ENCODE measurements at regions not wholly inside any gene's neighbourhood (a gene's known extent, or its start where the extent isn't known, plus 50 kb on each side); places are given as distances from the start of the nearest gene placed in this dataset.

DNA sequence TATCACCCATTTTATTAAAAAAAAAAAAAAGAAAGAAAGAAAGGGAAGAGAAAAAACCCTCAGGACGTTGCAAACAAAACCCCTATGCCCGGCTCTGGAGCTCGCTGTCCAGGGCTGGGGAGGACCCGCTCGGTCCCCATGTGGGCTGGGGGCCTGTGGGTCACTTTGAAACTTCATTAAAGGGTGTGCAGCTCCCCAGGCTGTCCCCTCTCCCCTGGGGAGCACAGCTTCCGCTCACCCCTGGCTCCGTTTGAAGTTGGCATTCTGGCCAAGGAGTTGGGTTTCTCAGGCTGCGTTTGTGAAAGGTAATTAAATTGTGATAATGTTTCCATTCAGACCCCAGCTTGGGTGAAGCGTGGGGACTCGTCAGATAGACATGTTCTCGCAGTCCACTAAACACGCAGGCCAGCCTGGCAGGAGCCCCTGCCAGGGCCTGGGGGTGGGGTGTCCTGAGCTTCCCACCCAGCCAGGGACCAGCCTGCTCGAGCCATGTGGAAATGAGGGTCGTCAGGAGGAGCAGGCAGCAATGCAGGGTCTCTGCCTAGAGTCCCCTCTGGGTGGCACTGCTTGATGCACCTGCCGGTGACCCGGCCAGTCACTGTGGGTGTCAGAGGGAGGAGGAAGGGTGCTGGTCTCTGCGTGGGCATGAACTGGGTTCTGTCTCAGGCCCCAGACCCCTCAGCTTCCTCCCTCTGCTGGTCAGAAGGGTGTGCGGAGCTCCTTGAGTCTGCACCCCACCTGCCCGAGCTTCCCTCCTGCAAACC, 166.2 kb downstream of the INHBB start (continued):
- TF ChIP-seq SALL1 (CRISPR knock-in tag; IDR thresholded peaks at IDR 0.05) (no peak), ZNF564 (CRISPR knock-in tag; IDR thresholded peaks at IDR 0.05) (no peak), TCF7 (IDR thresholded peaks at IDR 0.05; ENCODE audit: low read depth) (no peak), MED13 (CRISPR knock-in tag; IDR thresholded peaks at IDR 0.05) (no peak), ZNF446 (CRISPR knock-in tag; IDR thresholded peaks at IDR 0.05) (no peak), MTF1 (CRISPR knock-in tag; IDR thresholded peaks at IDR 0.05) (no peak), DR1 (CRISPR knock-in tag; IDR thresholded peaks at IDR 0.05) (no peak), SKI (IDR thresholded peaks at IDR 0.05; ENCODE audit: partially characterized antibody) (no peak), SRF (IDR thresholded peaks at IDR 0.05; ENCODE audit: low read depth, low read length) (no peak), SATB2 (CRISPR knock-in tag; IDR thresholded peaks at IDR 0.05) (no peak), ZBTB7A (CRISPR knock-in tag; IDR thresholded peaks at IDR 0.05) (no peak), ZNF841 (CRISPR knock-in tag; IDR thresholded peaks at IDR 0.05; ENCODE audit: borderline replicate concordance) (no peak), ZNF30 (CRISPR knock-in tag; IDR thresholded peaks at IDR 0.05) (no peak), NFE2L1 (CRISPR knock-in tag; IDR thresholded peaks at IDR 0.05; ENCODE audit: borderline replicate concordance) (no peak), ZNF574 (CRISPR knock-in tag; IDR thresholded peaks at IDR 0.05) (no peak), POGZ (CRISPR knock-in tag; IDR thresholded peaks at IDR 0.05) (no peak), ARHGAP35 (CRISPR knock-in tag; IDR thresholded peaks at IDR 0.05; ENCODE audit: borderline replicate concordance) (no peak), ARNTL (CRISPR knock-in tag; IDR thresholded peaks at IDR 0.05) (no peak), POLR2G (IDR thresholded peaks at IDR 0.05; ENCODE audit: low read depth, low read length) (no peak), ZNF883 (CRISPR knock-in tag; IDR thresholded peaks at IDR 0.05; ENCODE audit: not compliant biosample characterization) (no peak), ZNF670 (CRISPR knock-in tag; IDR thresholded peaks at IDR 0.05; ENCODE audit: borderline replicate concordance) (no peak), BCL6 (CRISPR knock-in tag; IDR thresholded peaks at IDR 0.05) (no peak), NRL (CRISPR knock-in tag; IDR thresholded peaks at IDR 0.05; ENCODE audit: borderline replicate concordance) (peak; percentile 50; the same call in 1 of the 2 replicates), ZUFSP (CRISPR knock-in tag; IDR thresholded peaks at IDR 0.05; ENCODE audit: borderline replicate concordance) (no peak), ZNF207 (IDR thresholded peaks at IDR 0.05; ENCODE audit: borderline replicate concordance) (no peak), ZSCAN22 (CRISPR knock-in tag; IDR thresholded peaks at IDR 0.05) (peak; percentile 97)
- TF ChIP-seq, protein P1, sequence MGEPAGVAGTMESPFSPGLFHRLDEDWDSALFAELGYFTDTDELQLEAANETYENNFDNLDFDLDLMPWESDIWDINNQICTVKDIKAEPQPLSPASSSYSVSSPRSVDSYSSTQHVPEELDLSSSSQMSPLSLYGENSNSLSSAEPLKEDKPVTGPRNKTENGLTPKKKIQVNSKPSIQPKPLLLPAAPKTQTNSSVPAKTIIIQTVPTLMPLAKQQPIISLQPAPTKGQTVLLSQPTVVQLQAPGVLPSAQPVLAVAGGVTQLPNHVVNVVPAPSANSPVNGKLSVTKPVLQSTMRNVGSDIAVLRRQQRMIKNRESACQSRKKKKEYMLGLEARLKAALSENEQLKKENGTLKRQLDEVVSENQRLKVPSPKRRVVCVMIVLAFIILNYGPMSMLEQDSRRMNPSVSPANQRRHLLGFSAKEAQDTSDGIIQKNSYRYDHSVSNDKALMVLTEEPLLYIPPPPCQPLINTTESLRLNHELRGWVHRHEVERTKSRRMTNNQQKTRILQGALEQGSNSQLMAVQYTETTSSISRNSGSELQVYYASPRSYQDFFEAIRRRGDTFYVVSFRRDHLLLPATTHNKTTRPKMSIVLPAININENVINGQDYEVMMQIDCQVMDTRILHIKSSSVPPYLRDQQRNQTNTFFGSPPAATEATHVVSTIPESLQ (CRISPR knock-in tag; conservative IDR thresholded peaks at IDR 0.05), result no peak
